ENCODE measurements at regions not wholly inside any gene's neighbourhood (a gene's known extent, or its start where the extent isn't known, plus 50 kb on each side); places are given as distances from the start of the nearest gene placed in this dataset.

DNA sequence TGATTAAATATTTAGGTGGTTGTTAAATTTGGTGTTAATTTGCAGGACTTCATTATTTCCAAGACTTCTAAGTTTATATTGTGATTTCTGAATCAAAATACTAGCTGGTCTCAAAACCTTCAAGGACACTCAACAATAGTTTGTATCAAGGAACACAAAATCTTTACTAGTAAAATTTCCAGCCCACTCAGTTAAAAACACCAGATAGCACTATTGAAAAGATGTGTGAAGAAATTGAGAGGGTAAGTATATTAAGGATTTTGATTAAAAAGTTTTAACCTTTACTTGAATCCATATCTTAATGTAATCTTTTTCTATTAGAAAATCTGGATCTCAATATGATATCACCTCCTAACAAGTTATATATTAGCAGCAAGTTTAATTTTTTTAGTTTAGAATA is 89.3 kb upstream of the UGT8 start:
- ChIA-PET CTCF (no interaction called here), POLR2A (no interaction called here)

DNA sequence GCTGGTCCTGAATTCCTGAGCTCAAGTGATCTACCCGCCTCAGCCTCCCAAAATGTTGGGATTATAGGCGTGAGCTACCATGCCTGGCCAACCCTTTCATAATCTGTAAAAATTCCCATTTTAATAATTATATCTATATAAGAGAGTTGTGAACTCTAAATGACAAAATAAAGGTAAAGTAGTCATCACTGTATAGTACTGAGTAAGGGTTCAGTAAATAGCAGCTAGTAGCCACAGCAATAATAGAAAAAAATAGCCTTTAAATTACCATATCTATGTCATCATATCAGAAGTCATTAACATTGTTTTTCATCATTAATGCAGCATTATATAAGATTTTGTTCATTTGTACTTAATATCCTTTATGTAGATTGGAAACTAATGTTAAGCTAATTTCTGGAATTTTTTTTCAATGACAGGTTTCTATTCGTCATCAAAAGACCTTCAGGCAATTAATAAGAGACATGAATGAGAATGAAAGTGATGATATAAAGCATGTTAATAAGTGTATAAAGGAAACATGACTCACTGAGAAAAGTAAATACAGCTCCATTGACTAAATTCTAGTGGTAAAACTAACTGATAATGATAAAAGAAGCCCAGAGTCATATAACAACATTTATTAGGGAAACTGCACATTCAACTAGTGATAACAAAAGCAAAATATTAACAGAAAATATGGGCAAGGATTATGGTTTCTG is 85.9 kb upstream of the UGT8 start:
- Mint-ChIP-seq H3K27ac (no peak overlapping the region), H3K36me3 (ENCODE audit: low read depth) (no peaks in the 10 kb centered on the region), H3K9me3 (no peaks in the 10 kb centered on the region), H3K4me1 (no peaks in the 10 kb centered on the region), H3K27me3 (no peaks in the 10 kb centered on the region), H3K4me3 (no peak overlapping the region)
- POLR2A ChIA-PET: no interaction called here
- CTCF ChIA-PET: interaction anchor here (0.8 kb wide), 1 partner anchor 18 kb away, joined by 3 read pairs; no protein-coding TSS in a partner anchor
- DNase-seq: no peak

More for the DNA sequence above, 89.3 kb upstream of the UGT8 start:
- DNase-seq: no peak
- H3K27me3 Mint-ChIP-seq: peaks cover 3% of the 10 kb centered on the region
- H3K4me3 Mint-ChIP-seq: no peak overlapping the region
- H3K27ac Mint-ChIP-seq: no peak overlapping the region
- no peaks in the 10 kb centered on the region for H3K36me3 Mint-ChIP-seq (ENCODE audit: low read depth)
- no peaks in the 10 kb centered on the region for H3K4me1 Mint-ChIP-seq
- no peaks in the 10 kb centered on the region for H3K9me3 Mint-ChIP-seq

DNA sequence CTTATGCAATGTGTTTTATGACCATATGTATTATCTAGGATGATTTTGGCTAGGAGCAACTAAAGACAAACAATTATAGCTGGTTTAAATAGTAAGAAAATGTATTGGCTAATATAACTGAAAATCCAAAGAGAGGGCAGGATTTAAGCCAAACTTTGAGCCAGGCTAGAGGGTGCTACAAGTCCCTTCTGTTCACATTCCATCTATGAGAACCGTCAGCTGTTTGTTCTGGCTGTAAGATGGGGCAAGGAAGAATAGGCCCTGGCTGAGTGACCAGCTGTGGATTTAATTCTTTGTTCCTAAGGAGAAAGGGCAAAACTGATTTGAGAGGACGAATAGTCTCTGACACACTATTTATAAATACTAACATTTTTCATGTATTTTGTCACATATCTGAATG is 79.2 kb upstream of the UGT8 start:
- POLR2A ChIA-PET: no interaction called here
- Mint-ChIP-seq H3K4me1 (no peaks in the 10 kb centered on the region), H3K36me3 (ENCODE audit: low read depth) (no peaks in the 10 kb centered on the region), H3K27me3 (no peaks in the 10 kb centered on the region), H3K4me3 (no peak overlapping the region), H3K9me3 (peaks cover 8% of the 10 kb centered on the region), H3K27ac (no peak overlapping the region)
- CTCF ChIA-PET: no interaction called here
- DNase-seq: no peak

DNA sequence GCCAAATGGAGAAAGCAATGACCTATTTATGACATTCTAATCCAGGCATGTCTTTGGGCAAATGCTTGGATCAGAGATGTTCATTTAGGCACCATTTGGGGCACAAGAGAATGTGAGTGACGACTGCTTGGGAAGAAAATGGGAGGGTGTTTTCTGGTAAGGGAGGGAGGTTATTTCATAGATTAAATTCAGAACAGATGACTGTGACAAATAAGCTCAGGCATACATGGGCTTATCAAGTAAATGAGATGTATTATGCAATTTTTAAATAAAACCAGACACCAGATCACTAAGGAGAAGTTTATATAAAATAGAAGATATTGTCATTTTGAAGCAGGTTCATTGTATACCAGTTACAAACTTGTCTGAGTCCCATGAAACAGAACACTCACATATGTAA is 71.4 kb upstream of the UGT8 start:
- no peaks in the 10 kb centered on the region for H3K4me1 Mint-ChIP-seq
- no peaks in the 10 kb centered on the region for H3K27me3 Mint-ChIP-seq
- H3K27ac Mint-ChIP-seq: no peak overlapping the region
- no peaks in the 10 kb centered on the region for H3K9me3 Mint-ChIP-seq
- no peaks in the 10 kb centered on the region for H3K36me3 Mint-ChIP-seq (ENCODE audit: low read depth)
- no peak for DNase-seq
- H3K4me3 Mint-ChIP-seq: no peak overlapping the region
- POLR2A ChIA-PET: no interaction called here
- CTCF ChIA-PET: no interaction called here

DNA sequence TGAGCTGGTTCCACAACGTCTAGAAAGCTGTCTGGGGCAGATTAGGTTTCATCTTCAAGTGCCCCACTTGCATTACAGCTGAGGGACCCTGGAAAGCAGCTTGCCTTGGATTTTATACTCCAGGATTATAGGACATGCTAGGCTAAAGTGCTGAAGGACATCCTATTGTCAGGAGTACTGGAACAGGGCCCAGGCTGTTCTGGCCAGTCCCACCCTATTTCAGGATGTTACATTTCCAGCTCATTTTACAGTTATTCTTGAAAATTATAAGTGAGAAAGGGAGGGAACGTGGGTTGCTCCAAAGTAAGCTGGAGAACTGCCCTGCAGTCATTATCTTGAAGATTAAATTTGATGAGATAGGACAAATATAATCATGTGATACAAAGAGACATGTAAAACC is 71.0 kb upstream of the UGT8 start:
- H3K27ac Mint-ChIP-seq: no peak overlapping the region
- H3K36me3 Mint-ChIP-seq (ENCODE audit: low read depth): no peaks in the 10 kb centered on the region
- no peak overlapping the region for H3K4me3 Mint-ChIP-seq
- no peak for DNase-seq
- H3K9me3 Mint-ChIP-seq: no peaks in the 10 kb centered on the region
- POLR2A ChIA-PET: no interaction called here
- H3K4me1 Mint-ChIP-seq: no peaks in the 10 kb centered on the region
- CTCF ChIA-PET: no interaction called here
- no peaks in the 10 kb centered on the region for H3K27me3 Mint-ChIP-seq

DNA sequence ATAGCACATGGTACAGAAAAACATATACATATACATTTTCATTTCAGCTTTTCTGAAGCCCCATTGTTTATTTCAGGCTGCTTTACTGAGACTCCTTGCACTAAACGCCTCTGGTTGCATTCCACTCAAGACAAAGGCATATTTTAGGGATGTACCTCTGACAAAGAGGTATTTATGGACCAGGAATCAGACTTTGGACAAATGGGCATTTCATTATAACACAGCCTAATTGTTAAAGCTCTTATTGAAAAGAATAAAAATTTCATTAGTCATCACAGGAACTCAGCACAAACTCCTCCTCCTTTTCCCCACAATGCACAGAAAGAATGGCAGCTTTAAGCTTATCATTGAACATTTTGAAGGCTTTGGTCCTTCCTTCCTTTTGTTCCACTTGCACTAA is 62.9 kb upstream of the UGT8 start:
- Mint-ChIP-seq H3K27ac (no peak overlapping the region), H3K27me3 (no peaks in the 10 kb centered on the region), H3K36me3 (ENCODE audit: low read depth) (no peaks in the 10 kb centered on the region), H3K9me3 (no peaks in the 10 kb centered on the region), H3K4me1 (no peaks in the 10 kb centered on the region), H3K4me3 (no peak overlapping the region)
- POLR2A ChIA-PET: no interaction called here
- DNase-seq: no peak
- CTCF ChIA-PET: no interaction called here

DNA sequence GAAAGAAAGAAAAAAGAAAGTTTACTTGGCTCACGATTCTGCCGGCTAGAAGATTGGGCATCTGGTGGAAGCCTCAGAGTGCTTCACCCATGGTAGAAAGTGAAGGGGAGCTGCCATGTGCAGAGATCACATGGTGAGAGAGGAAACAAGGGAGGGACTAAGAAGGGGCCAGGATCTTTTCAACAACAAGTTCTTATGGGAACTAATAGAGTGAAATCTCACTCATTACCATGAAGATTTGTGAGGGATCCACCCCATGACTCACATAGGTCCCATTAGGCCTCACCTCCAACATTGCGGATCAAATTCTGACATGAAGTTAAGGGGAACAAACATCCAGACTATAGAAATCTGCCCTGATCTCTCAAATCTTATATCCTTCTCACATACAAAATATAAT is 61.3 kb upstream of the UGT8 start:
- no peak overlapping the region for H3K4me3 Mint-ChIP-seq
- no peaks in the 10 kb centered on the region for H3K4me1 Mint-ChIP-seq
- DNase-seq: no peak
- no peaks in the 10 kb centered on the region for H3K9me3 Mint-ChIP-seq
- ChIA-PET POLR2A (no interaction called here), CTCF (interaction anchor here (0.7 kb wide), 1 partner anchor 496 kb away, joined by 3 read pairs; no protein-coding TSS in a partner anchor)
- no peaks in the 10 kb centered on the region for H3K27me3 Mint-ChIP-seq
- no peak overlapping the region for H3K27ac Mint-ChIP-seq
- no peaks in the 10 kb centered on the region for H3K36me3 Mint-ChIP-seq (ENCODE audit: low read depth)

DNA sequence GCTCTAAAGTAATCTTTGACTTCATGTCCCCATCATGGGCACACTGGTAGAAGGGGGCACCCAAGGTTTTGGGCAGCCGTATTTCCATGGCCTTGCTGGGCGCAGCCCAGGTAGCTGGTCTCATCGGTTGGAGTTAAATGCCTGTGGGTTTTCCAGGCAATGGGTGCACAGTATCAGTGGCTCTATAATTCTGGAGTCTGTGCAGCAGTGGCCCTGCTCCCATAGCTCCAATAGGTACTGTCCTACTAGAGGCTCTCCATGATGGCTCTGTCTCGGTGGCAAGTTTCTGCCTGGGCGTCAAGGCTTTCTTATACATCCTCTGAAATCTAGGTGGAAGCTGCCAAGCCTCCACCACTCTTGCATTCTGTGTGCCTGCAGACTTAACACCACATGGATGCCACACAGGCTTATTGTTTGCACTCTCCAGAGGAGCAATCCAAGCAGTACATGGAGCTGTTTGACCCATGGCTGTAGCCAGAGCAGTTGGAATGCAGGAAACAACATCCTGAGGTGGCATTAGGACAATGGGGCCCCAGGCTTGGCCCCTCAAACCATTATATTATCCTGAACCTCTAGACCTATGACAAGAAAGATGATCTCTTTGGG is 60.5 kb upstream of the UGT8 start:
- ChIA-PET CTCF (no interaction called here), POLR2A (no interaction called here)
- no peaks in the 10 kb centered on the region for H3K36me3 Mint-ChIP-seq (ENCODE audit: low read depth)

DNA sequence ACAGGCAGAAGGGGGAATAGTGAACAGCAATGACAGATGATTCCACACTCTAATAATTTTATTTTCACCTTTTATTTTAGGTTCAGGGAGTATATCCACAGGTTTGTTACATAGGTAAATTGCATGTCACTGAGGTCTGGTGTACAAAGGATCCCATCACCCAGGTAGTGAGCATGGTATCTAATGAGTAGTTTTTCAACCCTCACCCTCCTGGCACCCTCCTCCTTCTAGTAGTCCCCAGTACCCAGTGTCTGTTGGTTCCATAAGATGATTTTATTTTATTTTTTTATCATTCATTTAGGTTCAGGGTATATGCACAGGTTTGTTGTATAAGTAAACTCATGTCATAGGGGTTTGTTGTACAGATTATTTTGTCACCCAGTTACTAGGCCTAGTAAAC is 58.6 kb upstream of the UGT8 start:
- H3K36me3 Mint-ChIP-seq (ENCODE audit: low read depth): no peaks in the 10 kb centered on the region
- no peaks in the 10 kb centered on the region for H3K9me3 Mint-ChIP-seq
- no peak for DNase-seq
- H3K27ac Mint-ChIP-seq: no peak overlapping the region
- H3K4me1 Mint-ChIP-seq: no peaks in the 10 kb centered on the region
- H3K27me3 Mint-ChIP-seq: no peaks in the 10 kb centered on the region
- ChIA-PET CTCF (no interaction called here), POLR2A (no interaction called here)
- H3K4me3 Mint-ChIP-seq: no peak overlapping the region

More for the DNA sequence above, 60.5 kb upstream of the UGT8 start:
- DNase-seq: no peak
- Mint-ChIP-seq H3K4me1 (no peaks in the 10 kb centered on the region), H3K27me3 (no peaks in the 10 kb centered on the region), H3K27ac (no peak overlapping the region), H3K4me3 (no peak overlapping the region), H3K9me3 (no peaks in the 10 kb centered on the region)

DNA sequence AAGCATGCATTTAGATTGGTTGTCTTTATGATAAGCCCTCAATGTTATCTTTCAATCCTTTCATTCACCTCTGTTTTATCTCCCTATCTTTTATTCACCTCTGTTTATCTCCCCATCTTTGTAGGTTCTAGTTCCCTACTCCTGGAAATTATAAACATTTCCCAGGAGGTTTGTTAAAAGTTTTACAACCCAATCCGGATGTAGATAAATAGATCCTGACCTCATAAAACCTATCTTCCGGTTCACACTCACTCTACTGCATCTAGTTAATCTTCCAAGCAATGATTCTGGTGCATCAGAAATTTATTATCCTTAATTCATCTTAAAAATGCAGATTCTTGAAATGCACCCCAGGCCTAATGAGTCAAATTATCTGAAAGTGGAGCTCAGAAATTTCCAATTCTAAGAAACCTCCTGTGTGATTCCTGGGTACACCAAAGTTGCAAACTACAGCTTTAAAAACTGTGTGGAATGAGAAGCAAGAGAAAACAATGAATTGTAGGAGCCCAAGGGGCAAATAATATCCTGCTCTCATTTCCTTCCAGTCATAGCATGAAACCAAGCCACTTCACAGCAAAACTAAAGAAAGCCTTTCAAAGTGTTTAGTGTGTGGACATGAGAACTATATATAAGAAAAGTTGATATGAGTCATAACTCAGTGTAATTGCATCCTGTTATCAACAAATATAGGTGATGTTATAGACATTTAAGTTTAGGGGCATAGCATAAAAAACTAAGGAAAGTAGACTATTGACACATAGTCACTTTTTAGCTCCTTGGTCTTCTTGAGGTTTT is 51.1 kb upstream of the UGT8 start:
- H3K4me3 Mint-ChIP-seq: no peak overlapping the region
- DNase-seq: no peak
- ChIA-PET POLR2A (no interaction called here), CTCF (no interaction called here)
- no peaks in the 10 kb centered on the region for H3K36me3 Mint-ChIP-seq (ENCODE audit: low read depth)
- H3K4me1 Mint-ChIP-seq: no peaks in the 10 kb centered on the region
- no peak overlapping the region for H3K27ac Mint-ChIP-seq
- peaks cover 2% of the 10 kb centered on the region for H3K9me3 Mint-ChIP-seq
- H3K27me3 Mint-ChIP-seq: no peaks in the 10 kb centered on the region
